ENCODE measurements at regions not wholly inside any gene's neighbourhood (a gene's known extent, or its start where the extent isn't known, plus 50 kb on each side); places are given as distances from the start of the nearest gene placed in this dataset.

DNA sequence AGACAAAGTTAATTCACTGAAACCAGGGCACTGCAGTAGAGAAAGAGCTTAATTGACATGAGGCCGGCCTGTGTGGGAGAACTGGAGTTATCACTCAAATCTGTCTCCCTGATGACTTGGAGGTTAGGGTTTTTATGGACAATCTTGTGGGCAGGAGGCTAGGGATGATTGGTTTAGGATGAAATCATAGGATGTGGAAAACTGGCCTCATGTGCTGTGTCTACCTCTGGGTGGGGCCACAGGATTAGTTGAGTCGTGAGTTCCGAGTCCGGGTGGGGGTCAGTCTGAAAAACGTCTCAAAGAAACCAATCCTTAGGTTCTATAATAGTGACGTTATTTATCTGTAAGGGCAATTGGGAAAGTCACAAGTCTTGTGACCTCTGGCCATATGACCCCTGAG is 68.1 kb downstream of the UCHL1 start:
- H3K9me3 Mint-ChIP-seq (ENCODE audit: insufficient read depth) = no peaks in the 10 kb centered on the region

GRCh38 chr4:41325901-41326300 is 69.2 kb downstream of the UCHL1 start:
- Histone ChIP-seq H3K9me3 (ENCODE audit: control extremely low read depth in 1 of 3, control insufficient read depth in 2 of 3, insufficient read depth in 1 of 3, low read length in 2 of 3) (no peaks in the 10 kb centered on the region), H2AFZ (ENCODE audit: insufficient read depth, low read depth, low read length, poor library complexity, severe bottlenecking) (no peak overlapping the region), H3K27me3 (replicated peaks in 1 of 4; ENCODE audit: control extremely low read depth in 1 of 4, control insufficient read depth in 3 of 4, insufficient read depth in 4 of 4, low read length in 3 of 4) (no peaks in the 10 kb centered on the region), H3K27ac (ENCODE audit: low read length in 2 of 2) (no peak overlapping the region), H3K4me3 (ENCODE audit: control extremely low read depth in 1 of 5, extremely low read depth in 1 of 5, insufficient read depth in 1 of 5, low read depth in 2 of 5, low read length in 4 of 5) (no peak overlapping the region), H3K79me2 (ENCODE audit: control insufficient read depth, insufficient read depth, low read length) (no peaks in the 10 kb centered on the region), H3K4me2 (replicated peaks; ENCODE audit: low read depth, low read length, poor library complexity, severe bottlenecking) (no peak overlapping the region), H3K9ac (ENCODE audit: low read length) (no peak overlapping the region), H4K20me1 (ENCODE audit: control insufficient read depth, insufficient read depth, low read length, poor library complexity, severe bottlenecking) (no peaks in the 10 kb centered on the region), H3K36me3 (replicated peaks in 1 of 2; ENCODE audit: control extremely low read depth in 1 of 2, control insufficient read depth in 1 of 2, extremely low read depth in 1 of 2, insufficient read depth in 2 of 2, low read length in 1 of 2) (no peaks in the 10 kb centered on the region), H3K4me1 (ENCODE audit: control insufficient read depth in 2 of 2, insufficient read depth in 2 of 2, low read length in 2 of 2) (no peaks in the 10 kb centered on the region)
- ChIA-PET CTCF (no interaction called here), POLR2A (no interaction called here)
- no peak for ATAC-seq (ENCODE audit: low read depth)
- Mint-ChIP-seq H3K9me3 (ENCODE audit: insufficient read depth) (no peaks in the 10 kb centered on the region), H3K27ac (no peak overlapping the region), H3K4me3 (no peak overlapping the region), H3K4me1 (peaks cover 16% of the 10 kb centered on the region), H3K27me3 (peaks cover 4% of the 10 kb centered on the region)
- no peak for DNase-seq
- no peak for TF ChIP-seq EZH2 (IDR thresholded peaks at IDR 0.05; ENCODE audit: borderline replicate concordance, insufficient read depth, low read depth, low read length, poor library complexity, severe bottlenecking)
- TF ChIP-seq, protein P1, sequence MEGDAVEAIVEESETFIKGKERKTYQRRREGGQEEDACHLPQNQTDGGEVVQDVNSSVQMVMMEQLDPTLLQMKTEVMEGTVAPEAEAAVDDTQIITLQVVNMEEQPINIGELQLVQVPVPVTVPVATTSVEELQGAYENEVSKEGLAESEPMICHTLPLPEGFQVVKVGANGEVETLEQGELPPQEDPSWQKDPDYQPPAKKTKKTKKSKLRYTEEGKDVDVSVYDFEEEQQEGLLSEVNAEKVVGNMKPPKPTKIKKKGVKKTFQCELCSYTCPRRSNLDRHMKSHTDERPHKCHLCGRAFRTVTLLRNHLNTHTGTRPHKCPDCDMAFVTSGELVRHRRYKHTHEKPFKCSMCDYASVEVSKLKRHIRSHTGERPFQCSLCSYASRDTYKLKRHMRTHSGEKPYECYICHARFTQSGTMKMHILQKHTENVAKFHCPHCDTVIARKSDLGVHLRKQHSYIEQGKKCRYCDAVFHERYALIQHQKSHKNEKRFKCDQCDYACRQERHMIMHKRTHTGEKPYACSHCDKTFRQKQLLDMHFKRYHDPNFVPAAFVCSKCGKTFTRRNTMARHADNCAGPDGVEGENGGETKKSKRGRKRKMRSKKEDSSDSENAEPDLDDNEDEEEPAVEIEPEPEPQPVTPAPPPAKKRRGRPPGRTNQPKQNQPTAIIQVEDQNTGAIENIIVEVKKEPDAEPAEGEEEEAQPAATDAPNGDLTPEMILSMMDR (IDR thresholded peaks at IDR 0.05) = no peak
- intact Hi-C loops (cut with micrococcal nuclease) = no loop called here

More for the DNA sequence above, 68.1 kb downstream of the UCHL1 start:
- CTCF ChIA-PET = no interaction called here
- no peak overlapping the region for H3K4me2 ChIP-seq (replicated peaks; ENCODE audit: low read depth, low read length, poor library complexity, severe bottlenecking)
- no peak overlapping the region for H3K4me3 Mint-ChIP-seq
- H3K79me2 ChIP-seq (ENCODE audit: control insufficient read depth, insufficient read depth, low read length) = no peaks in the 10 kb centered on the region
- WGBS (ENCODE audit: insufficient coverage) = 92% methylated on average over 5 of the region's 6 CpGs
- POLR2A ChIA-PET = no interaction called here
- no peak overlapping the region for H2AFZ ChIP-seq (ENCODE audit: insufficient read depth, low read depth, low read length, poor library complexity, severe bottlenecking)
- no peak overlapping the region for H3K9ac ChIP-seq (ENCODE audit: low read length)
- ATAC-seq (ENCODE audit: low read depth) = no peak
- no peak for DNase-seq
- no peaks in the 10 kb centered on the region for H3K27me3 ChIP-seq (replicated peaks in 1 of 4; ENCODE audit: control extremely low read depth in 1 of 4, control insufficient read depth in 3 of 4, insufficient read depth in 4 of 4, low read length in 3 of 4)
- TF ChIP-seq EZH2 (IDR thresholded peaks at IDR 0.05; ENCODE audit: borderline replicate concordance, insufficient read depth, low read depth, low read length, poor library complexity, severe bottlenecking) = no peak
- TF ChIP-seq, protein P1 (IDR thresholded peaks at IDR 0.05) = no peak
- H3K9me3 ChIP-seq (ENCODE audit: control extremely low read depth in 1 of 3, control insufficient read depth in 2 of 3, insufficient read depth in 1 of 3, low read length in 2 of 3) = no peaks in the 10 kb centered on the region
- H3K27ac Mint-ChIP-seq = no peak overlapping the region
- H3K4me1 Mint-ChIP-seq = peaks cover 16% of the 10 kb centered on the region
- intact Hi-C loops (cut with micrococcal nuclease) = no loop called here
- H3K27ac ChIP-seq (ENCODE audit: low read length in 2 of 2) = no peak overlapping the region
- no peaks in the 10 kb centered on the region for H3K4me1 ChIP-seq (ENCODE audit: control insufficient read depth in 2 of 2, insufficient read depth in 2 of 2, low read length in 2 of 2)
- H3K36me3 ChIP-seq (replicated peaks in 1 of 2; ENCODE audit: control extremely low read depth in 1 of 2, control insufficient read depth in 1 of 2, extremely low read depth in 1 of 2, insufficient read depth in 2 of 2, low read length in 1 of 2) = no peaks in the 10 kb centered on the region
- H4K20me1 ChIP-seq (ENCODE audit: control insufficient read depth, insufficient read depth, low read length, poor library complexity, severe bottlenecking) = no peaks in the 10 kb centered on the region
- H3K27me3 Mint-ChIP-seq = peaks cover 4% of the 10 kb centered on the region
- no peak overlapping the region for H3K4me3 ChIP-seq (ENCODE audit: control extremely low read depth in 1 of 5, extremely low read depth in 1 of 5, insufficient read depth in 1 of 5, low read depth in 2 of 5, low read length in 4 of 5)

All from B cell (primary cell).